ENCODE measurements at regions not wholly inside any gene's neighbourhood (a gene's known extent, or its start where the extent isn't known, plus 50 kb on each side); places are given as distances from the start of the nearest gene placed in this dataset.

GRCh38 chr11:16613512-16614381 is 124.7 kb upstream of the C11orf58 start (continued):
- peak; percentile 53; the same call in 1 of the 2 replicates for TF ChIP-seq THAP9 (CRISPR knock-in tag; IDR thresholded peaks at IDR 0.05; ENCODE audit: borderline replicate concordance)
- TF ChIP-seq SMARCC2 (IDR thresholded peaks at IDR 0.05): no peak
- 0 out of 2 replicates have a peak, but pooled peaks have one; percentile 53 for TF ChIP-seq ZNF124 (CRISPR knock-in tag; IDR thresholded peaks at IDR 0.05)
- TF ChIP-seq ZNF460 (CRISPR knock-in tag; IDR thresholded peaks at IDR 0.05; ENCODE audit: borderline replicate concordance): no peak
- TF ChIP-seq E2F2 (CRISPR knock-in tag; IDR thresholded peaks at IDR 0.05; ENCODE audit: borderline replicate concordance): no peak
- 0 out of 2 replicates have a peak, but pooled peaks have one; percentile 45 for TF ChIP-seq SMAD9 (CRISPR knock-in tag; IDR thresholded peaks at IDR 0.05)
- no peak for TF ChIP-seq ZNF839 (CRISPR knock-in tag; IDR thresholded peaks at IDR 0.05; ENCODE audit: borderline replicate concordance)
- peak; percentile 37; the same call in 1 of the 2 replicates for TF ChIP-seq ZNF788 (CRISPR knock-in tag; IDR thresholded peaks at IDR 0.05; ENCODE audit: borderline replicate concordance)
- TF ChIP-seq ZNF329 (CRISPR knock-in tag; IDR thresholded peaks at IDR 0.05; ENCODE audit: low read depth): no peak
- no peak for TF ChIP-seq ZBTB49 (CRISPR knock-in tag; IDR thresholded peaks at IDR 0.05; ENCODE audit: borderline replicate concordance)
- peak; percentile 43; the same call in 1 of the 2 replicates for TF ChIP-seq SALL1 (CRISPR knock-in tag; IDR thresholded peaks at IDR 0.05)
- TF ChIP-seq SPEN (CRISPR knock-in tag; IDR thresholded peaks at IDR 0.05; ENCODE audit: low read depth): no peak
- TF ChIP-seq ZNF556 (CRISPR knock-in tag; IDR thresholded peaks at IDR 0.05; ENCODE audit: borderline replicate concordance): peak; percentile 66; the same call in 1 of the 2 replicates
- TF ChIP-seq TSC22D2 (CRISPR knock-in tag; IDR thresholded peaks at IDR 0.05; ENCODE audit: borderline replicate concordance): no peak
- no peak for TF ChIP-seq ZNF275 (CRISPR knock-in tag; IDR thresholded peaks at IDR 0.05; ENCODE audit: borderline replicate concordance)
- TF ChIP-seq ZNF253 (CRISPR knock-in tag; IDR thresholded peaks at IDR 0.05; ENCODE audit: borderline replicate concordance): no peak
- TF ChIP-seq ZIK1 (CRISPR knock-in tag; IDR thresholded peaks at IDR 0.05; ENCODE audit: borderline replicate concordance, low read depth): no peak
